Activated CD4-positive, alpha-beta memory T cell treated with anti-CD3 and anti-CD28 coated beads for 36 hours (primary cell): ENCODE measurements at regions not wholly inside any gene's neighbourhood (a gene's known extent, or its start where the extent isn't known, plus 50 kb on each side); places are given as distances from the start of the nearest gene placed in this dataset.
"Not testable (repeated sequence)": the region's sequence is repeated elsewhere in the genome, so short reads cannot be mapped to it uniquely, and the experiment has no call there.

ENCODE experiments used
- CTCF ChIA-PET: fragments of 350-600 bp; sonication (Branson Sonifier 250); formaldehyde crosslinking; loops from one replicate; lab custom pipeline; 2021; ENCODE audit warnings: antibody characterized with exemption, inconsistent platforms; lab: Charles Lee
- POLR2A ChIA-PET: fragments of 350-600 bp; sonication (Branson Sonifier 250); formaldehyde crosslinking; loops from one replicate; lab custom pipeline; 2021; ENCODE audit warnings: antibody characterized with exemption; lab: Charles Lee
- DNase-seq: peaks from one replicate; pipeline ENCODE4 v3.0.0-alpha.2; 2020
- H3K27ac Mint-ChIP-seq: one replicate; pipeline ENCODE4 v1.8.0; 2021; ENCODE audit warnings: mixed read lengths
- H3K27me3 Mint-ChIP-seq: one replicate; pipeline ENCODE4 v1.8.0; 2021; ENCODE audit warnings: mixed read lengths
- H3K36me3 Mint-ChIP-seq: one replicate; pipeline ENCODE4 v1.8.0; 2021; ENCODE audit warnings: mixed read lengths
- H3K4me1 Mint-ChIP-seq: one replicate; pipeline ENCODE4 v1.8.0; 2021; ENCODE audit warnings: low read depth, mixed read lengths
- H3K4me3 Mint-ChIP-seq: one replicate; pipeline ENCODE4 v1.8.0; 2021; ENCODE audit warnings: mild to moderate bottlenecking, mixed read lengths
- H3K9me3 Mint-ChIP-seq: one replicate; pipeline ENCODE4 v1.8.0; 2021; ENCODE audit warnings: mixed read lengths
- intact Hi-C: fragments of 100-400 bp; cut with micrococcal nuclease; formaldehyde crosslinking; loops from one replicate; pipeline ENCODE4 v1.15.1; 2023

DNA sequence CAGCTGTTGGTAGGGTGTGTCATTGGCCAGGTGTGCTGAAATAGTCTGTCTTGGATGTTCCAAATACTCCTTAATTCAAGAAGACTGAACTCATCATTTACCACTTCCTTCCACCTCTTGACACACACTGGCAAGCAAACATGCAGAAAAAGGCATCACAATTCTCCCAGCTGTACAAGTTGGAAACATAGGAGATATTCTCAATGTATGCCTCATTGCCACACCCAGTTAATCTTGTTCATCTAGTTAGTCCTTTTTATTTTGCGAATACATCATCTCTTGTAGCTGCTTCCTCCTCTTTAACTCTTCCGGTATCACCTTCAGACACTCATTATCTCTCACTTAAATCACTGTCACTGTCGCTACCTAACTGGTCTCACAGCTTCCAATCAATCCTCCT is 75.1 kb upstream of the GOT2 start:
- intact Hi-C loops, result no loop called here
- CTCF ChIA-PET, result no interaction called here

DNA sequence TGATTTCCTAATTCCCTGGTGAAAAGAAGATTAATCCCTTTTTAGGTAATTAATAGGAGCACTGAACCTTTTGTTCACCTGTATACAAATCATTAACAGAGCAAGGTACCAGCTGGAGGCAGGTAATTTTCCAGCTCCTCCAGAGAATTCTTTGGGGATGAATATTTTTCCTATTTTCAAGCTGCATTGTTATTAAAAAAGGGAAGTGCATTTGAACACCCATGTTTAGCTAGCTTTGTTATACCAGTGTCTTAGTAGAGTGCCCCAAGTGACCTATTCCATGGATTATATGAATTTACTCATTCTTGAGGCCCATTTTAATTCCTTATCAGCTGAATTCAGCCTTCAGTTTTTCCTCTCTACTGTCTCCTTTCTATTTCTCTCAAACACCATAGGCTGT is 73.2 kb upstream of the GOT2 start:
- peaks cover 4% of the 10 kb centered on the region for H3K36me3 Mint-ChIP-seq
- intact Hi-C loops, result no loop called here
- ChIA-PET POLR2A (no interaction called here), CTCF (no interaction called here)
- DNase-seq, result no peak
- no peak overlapping the region for H3K27ac Mint-ChIP-seq
- H3K9me3 Mint-ChIP-seq, result peaks cover 11% of the 10 kb centered on the region
- H3K4me3 Mint-ChIP-seq, result no peak overlapping the region
- H3K4me1 Mint-ChIP-seq, result no peaks in the 10 kb centered on the region
- peaks cover 2% of the 10 kb centered on the region for H3K27me3 Mint-ChIP-seq

More for the DNA sequence above, 75.1 kb upstream of the GOT2 start:
- H3K36me3 Mint-ChIP-seq, result no peaks in the 10 kb centered on the region
- no peak overlapping the region for H3K4me3 Mint-ChIP-seq
- POLR2A ChIA-PET, result interaction anchor here (1.1 kb wide), 1 partner anchor 9 kb away, joined by 3 read pairs; no protein-coding TSS in a partner anchor
- DNase-seq, result no peak
- peaks cover 3% of the 10 kb centered on the region for H3K9me3 Mint-ChIP-seq
- H3K4me1 Mint-ChIP-seq, result no peaks in the 10 kb centered on the region
- peaks cover 4% of the 10 kb centered on the region for H3K27me3 Mint-ChIP-seq
- no peak overlapping the region for H3K27ac Mint-ChIP-seq

DNA sequence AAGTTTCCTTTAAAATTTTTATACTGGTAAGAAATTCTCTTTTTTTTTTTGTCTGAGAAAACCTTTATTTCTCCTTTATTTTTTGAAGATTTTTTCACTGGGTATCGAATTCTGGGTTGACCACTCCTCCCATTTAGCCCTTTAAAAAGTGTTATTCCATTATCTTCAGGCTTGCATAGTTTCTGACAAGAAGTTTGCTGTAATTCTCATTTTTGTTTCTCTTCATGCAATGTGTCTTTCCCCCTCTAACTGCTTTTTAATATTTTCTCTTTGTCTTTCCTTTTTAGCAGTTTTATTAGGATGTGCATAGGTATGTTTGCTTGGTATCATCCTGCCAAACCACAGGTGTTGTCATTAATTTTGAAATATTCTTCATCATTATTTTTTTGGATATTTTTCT is 67.7 kb upstream of the GOT2 start:
- ChIA-PET POLR2A (no interaction called here), CTCF (no interaction called here)
- Mint-ChIP-seq H3K27ac (no peak overlapping the region), H3K4me3 (no peak overlapping the region), H3K27me3 (peaks cover 6% of the 10 kb centered on the region), H3K9me3 (peaks cover 19% of the 10 kb centered on the region), H3K36me3 (peaks cover 4% of the 10 kb centered on the region), H3K4me1 (no peaks in the 10 kb centered on the region)
- no peak for DNase-seq
- intact Hi-C loops, result no loop called here

DNA sequence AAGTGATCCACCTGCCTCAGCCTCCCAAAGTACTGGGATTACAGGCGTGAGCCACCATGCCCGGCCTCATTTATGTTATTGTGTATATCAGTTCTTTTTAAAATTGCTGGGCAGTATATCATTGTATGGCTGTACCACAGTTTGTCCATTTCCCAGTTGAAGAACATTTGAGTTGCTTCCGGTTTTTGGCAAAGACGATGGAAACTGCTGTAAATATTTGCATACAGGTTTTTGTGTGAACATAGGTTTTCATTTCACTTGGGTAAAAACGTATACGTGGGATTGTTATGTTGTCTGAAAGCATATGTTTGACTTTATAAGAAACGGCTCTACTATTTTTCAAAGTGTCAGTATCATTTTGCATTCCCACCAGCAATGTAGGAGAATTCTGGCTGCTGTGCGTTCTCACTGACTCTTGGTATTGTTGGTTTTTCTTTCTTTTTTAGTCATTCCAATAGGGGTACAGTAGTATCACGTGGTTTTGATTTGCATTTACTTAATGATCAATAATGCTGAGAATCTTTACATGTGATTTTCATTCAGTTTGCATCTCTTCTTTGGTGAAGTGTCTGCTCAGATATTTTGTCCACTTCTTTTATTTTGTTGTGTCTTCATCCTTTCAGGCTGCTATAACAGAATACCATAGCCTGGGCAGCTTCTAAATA is 63.2 kb upstream of the GOT2 start:
- ChIA-PET POLR2A (no interaction called here), CTCF (no interaction called here)
- DNase-seq, result no peak
- Mint-ChIP-seq H3K36me3 (no peaks in the 10 kb centered on the region), H3K4me1 (no peaks in the 10 kb centered on the region), H3K27ac (no peak overlapping the region), H3K4me3 (no peak overlapping the region), H3K9me3 (peaks cover 8% of the 10 kb centered on the region), H3K27me3 (peaks cover 11% of the 10 kb centered on the region)
- intact Hi-C loops, result no loop called here

DNA sequence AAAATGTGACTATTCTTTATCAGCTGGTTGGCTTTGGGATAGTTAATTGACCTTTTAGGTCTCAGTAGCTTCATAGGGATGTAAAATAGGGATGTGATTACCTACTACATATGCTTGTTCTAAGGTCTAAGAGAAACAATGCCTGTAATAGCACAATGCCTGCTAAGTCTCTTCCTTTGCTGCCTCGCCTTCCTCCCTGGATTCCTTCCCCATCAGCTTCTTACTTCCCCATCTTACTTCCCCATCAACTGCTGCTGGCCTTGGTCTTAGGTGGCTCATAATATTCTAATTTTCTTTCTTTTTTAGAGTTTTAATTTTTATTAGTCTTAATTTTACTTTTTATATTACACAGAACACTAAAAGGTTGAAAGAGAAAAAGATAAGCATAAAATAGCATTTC is 59.2 kb upstream of the GOT2 start:
- H3K27me3 Mint-ChIP-seq, result peaks cover 11% of the 10 kb centered on the region
- H3K27ac Mint-ChIP-seq, result no peak overlapping the region
- intact Hi-C loops, result no loop called here

DNA sequence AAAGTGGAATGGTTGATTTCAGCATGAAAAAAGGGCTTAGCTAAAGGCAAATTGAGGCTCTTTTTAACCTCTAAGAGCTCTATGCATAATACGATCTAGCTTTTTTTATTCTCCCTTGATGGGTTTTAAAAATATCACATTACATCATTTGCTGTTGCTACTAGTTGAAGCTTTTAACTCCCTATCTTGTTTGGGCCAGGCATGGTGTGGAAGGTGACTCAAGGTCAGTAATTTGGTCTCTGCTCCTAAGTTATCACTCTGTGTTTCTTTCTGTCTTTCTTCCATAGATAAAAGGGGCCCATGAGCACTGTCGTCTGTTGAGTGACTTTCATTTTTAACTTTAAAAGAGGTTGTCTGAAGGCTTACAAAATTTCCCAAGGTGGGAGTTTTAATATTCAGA is 58.1 kb upstream of the GOT2 start:
- Mint-ChIP-seq H3K4me1 (no peaks in the 10 kb centered on the region), H3K9me3 (no peaks in the 10 kb centered on the region), H3K27ac (no peak overlapping the region), H3K36me3 (no peaks in the 10 kb centered on the region), H3K4me3 (no peak overlapping the region), H3K27me3 (peaks cover 8% of the 10 kb centered on the region)
- DNase-seq, result no peak
- intact Hi-C loops, result no loop called here
- CTCF ChIA-PET, result no interaction called here
- POLR2A ChIA-PET, result no interaction called here

More for the DNA sequence above, 59.2 kb upstream of the GOT2 start:
- Mint-ChIP-seq H3K9me3 (no peaks in the 10 kb centered on the region), H3K4me3 (no peak overlapping the region), H3K4me1 (no peaks in the 10 kb centered on the region), H3K36me3 (no peaks in the 10 kb centered on the region)
- DNase-seq, result no peak
- POLR2A ChIA-PET, result no interaction called here
- CTCF ChIA-PET, result no interaction called here

DNA sequence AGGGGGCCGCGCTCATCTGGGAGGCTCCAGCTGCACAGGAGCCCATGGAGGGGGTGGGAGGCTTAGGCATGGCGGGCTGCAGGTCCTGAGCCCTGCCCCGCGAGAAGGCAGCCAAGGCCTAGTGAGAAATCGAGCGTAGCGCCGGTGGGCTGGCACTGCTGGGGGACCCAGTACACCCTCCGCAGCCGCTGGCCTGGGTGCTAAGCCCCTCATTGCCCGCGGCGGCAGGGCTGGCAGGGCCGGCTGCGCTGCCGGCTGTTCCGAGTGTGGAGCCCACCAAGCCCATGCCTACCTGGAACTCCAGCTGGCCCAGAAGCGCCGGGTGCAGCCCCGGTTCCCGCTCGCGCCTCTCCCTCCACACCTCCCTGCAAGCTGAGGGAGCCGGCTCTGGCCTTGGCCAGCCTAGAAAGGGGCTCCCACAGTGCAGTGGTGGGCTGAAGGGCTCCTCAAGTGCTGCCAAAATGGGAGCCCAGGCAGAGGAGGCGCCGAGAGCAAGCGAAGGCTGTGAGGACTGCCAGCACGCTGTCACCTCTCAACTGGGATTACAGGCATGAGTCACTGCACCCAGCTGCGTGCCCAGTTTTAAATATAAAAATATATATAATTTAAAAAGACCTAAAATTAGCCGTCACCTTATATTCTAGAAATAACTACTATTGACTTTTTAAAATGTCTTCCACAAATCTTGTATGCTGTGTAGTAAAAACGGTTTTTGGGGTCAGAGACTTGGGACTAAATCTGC is 56.9 kb upstream of the GOT2 start:
- H3K4me3 Mint-ChIP-seq, POLR2A ChIA-PET, H3K4me1 Mint-ChIP-seq, H3K36me3 Mint-ChIP-seq, CTCF ChIA-PET, DNase-seq, H3K9me3 Mint-ChIP-seq, intact Hi-C loops, H3K27ac Mint-ChIP-seq, H3K27me3 Mint-ChIP-seq: not testable (repeated sequence)

DNA sequence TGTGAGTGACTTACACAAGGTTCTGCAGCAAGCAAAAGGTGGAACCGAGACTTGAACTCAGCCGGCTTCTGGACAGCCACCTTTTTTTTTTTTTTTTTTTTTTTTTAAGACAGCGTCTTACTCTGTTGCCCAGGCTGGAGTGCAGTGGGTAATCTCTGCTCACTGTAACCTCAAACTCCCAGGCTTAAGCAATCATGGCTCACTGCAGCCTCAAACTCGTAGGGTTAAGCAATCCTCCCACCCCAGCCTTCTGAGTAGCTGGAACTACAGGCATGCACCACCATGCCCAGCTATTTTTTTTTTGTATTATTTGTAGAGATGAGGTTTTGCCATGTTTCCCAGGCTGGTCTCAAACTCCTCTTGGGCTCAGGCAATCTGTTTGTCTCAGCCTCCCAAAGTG is 55.2 kb upstream of the GOT2 start:
- Mint-ChIP-seq H3K27ac (no peak overlapping the region), H3K27me3 (peaks cover 5% of the 10 kb centered on the region), H3K36me3 (no peaks in the 10 kb centered on the region), H3K9me3 (no peaks in the 10 kb centered on the region), H3K4me3 (no peak overlapping the region), H3K4me1 (no peaks in the 10 kb centered on the region)
- intact Hi-C loops, result no loop called here
- CTCF ChIA-PET, result no interaction called here
- POLR2A ChIA-PET, result no interaction called here
- DNase-seq, result no peak
